ENCODE measurements at regions not wholly inside any gene's neighbourhood (a gene's known extent, or its start where the extent isn't known, plus 50 kb on each side); places are given as distances from the start of the nearest gene placed in this dataset.

GRCh38 chr2:129080715-129081476 lies 762.2 kb upstream of the HS6ST1 start:
- no peak overlapping the region for H3K9ac ChIP-seq (ENCODE audit: low read depth, low read length)

GRCh38 chr2:129085386-129085785 lies 766.7 kb upstream of the HS6ST1 start:
- H3K9me3 ChIP-seq (ENCODE audit: insufficient read depth, low read depth, low read length): no peaks in the 10 kb centered on the region
- H3K27me3 ChIP-seq (ENCODE audit: insufficient read depth, low read length): no peaks in the 10 kb centered on the region
- H3K9ac ChIP-seq (ENCODE audit: low read depth, low read length): no peak overlapping the region
- WGBS: 97% methylated on average over 3 of the region's 3 CpGs
- H3K27ac ChIP-seq (ENCODE audit: low read depth, low read length): no peak overlapping the region
- no peaks in the 10 kb centered on the region for H3K36me3 ChIP-seq (ENCODE audit: insufficient read depth, low read length)
- H3K4me1 ChIP-seq (ENCODE audit: insufficient read depth, low read length): peaks cover 8% of the 10 kb centered on the region
- H3K4me3 ChIP-seq (ENCODE audit: low read length): no peak overlapping the region

More at GRCh38 chr2:129080715-129081476, 762.2 kb upstream of the HS6ST1 start:
- Histone ChIP-seq H3K36me3 (ENCODE audit: insufficient read depth, low read length) (no peaks in the 10 kb centered on the region), H3K27ac (ENCODE audit: low read depth, low read length) (no peak overlapping the region), H3K4me1 (ENCODE audit: insufficient read depth, low read length) (peaks cover 14% of the 10 kb centered on the region), H3K27me3 (ENCODE audit: insufficient read depth, low read length) (no peaks in the 10 kb centered on the region), H3K9me3 (ENCODE audit: insufficient read depth, low read depth, low read length) (no peaks in the 10 kb centered on the region), H3K4me3 (ENCODE audit: low read length) (no peak overlapping the region)
- 52% methylated on average over 5 of the region's 7 CpGs for WGBS

- H3K27ac ChIP-seq (ENCODE audit: low read depth, low read length): no peak overlapping the region
- no peak overlapping the region for H3K4me3 ChIP-seq (ENCODE audit: low read length)
- WGBS: 96% methylated on average over 2 of the region's 2 CpGs
- no peaks in the 10 kb centered on the region for H3K9me3 ChIP-seq (ENCODE audit: insufficient read depth, low read depth, low read length)
- H3K4me1 ChIP-seq (ENCODE audit: insufficient read depth, low read length): no peaks in the 10 kb centered on the region
- no peaks in the 10 kb centered on the region for H3K27me3 ChIP-seq (ENCODE audit: insufficient read depth, low read length)
- H3K9ac ChIP-seq (ENCODE audit: low read depth, low read length): no peak overlapping the region
- no peaks in the 10 kb centered on the region for H3K36me3 ChIP-seq (ENCODE audit: insufficient read depth, low read length)
These were observed 768.6 kb upstream of the HS6ST1 start for GRCh38 chr2:129087133-129087813.

- WGBS: 100% methylated on average over 2 of the region's 3 CpGs
- Histone ChIP-seq H3K9me3 (ENCODE audit: insufficient read depth, low read depth, low read length) (no peaks in the 10 kb centered on the region), H3K9ac (ENCODE audit: low read depth, low read length) (no peak overlapping the region), H3K4me3 (ENCODE audit: low read length) (no peak overlapping the region), H3K4me1 (ENCODE audit: insufficient read depth, low read length) (no peaks in the 10 kb centered on the region), H3K27me3 (ENCODE audit: insufficient read depth, low read length) (no peaks in the 10 kb centered on the region), H3K27ac (ENCODE audit: low read depth, low read length) (no peak overlapping the region), H3K36me3 (ENCODE audit: insufficient read depth, low read length) (no peaks in the 10 kb centered on the region)
These were observed 773.0 kb upstream of the HS6ST1 start for GRCh38 chr2:129091620-129092019.

GRCh38 chr2:129092956-129093355 lies 774.3 kb upstream of the HS6ST1 start:
- no peak overlapping the region for H3K27ac ChIP-seq (ENCODE audit: low read depth, low read length)
- 92% methylated on average over 5 of the region's 5 CpGs for WGBS

GRCh38 chr2:129101186-129101585 lies 782.5 kb upstream of the HS6ST1 start:
- Histone ChIP-seq H3K9ac (ENCODE audit: low read depth, low read length) (no peak overlapping the region), H3K27me3 (ENCODE audit: insufficient read depth, low read length) (peaks cover 8% of the 10 kb centered on the region; the same call in 1 of the 2 replicates), H3K27ac (ENCODE audit: low read depth, low read length) (no peak overlapping the region), H3K4me1 (ENCODE audit: insufficient read depth, low read length) (no peaks in the 10 kb centered on the region), H3K9me3 (ENCODE audit: insufficient read depth, low read depth, low read length) (no peaks in the 10 kb centered on the region), H3K4me3 (ENCODE audit: low read length) (no peak overlapping the region), H3K36me3 (ENCODE audit: insufficient read depth, low read length) (no peaks in the 10 kb centered on the region)
- 88% methylated on average over 2 of the region's 2 CpGs for WGBS

More at GRCh38 chr2:129092956-129093355, 774.3 kb upstream of the HS6ST1 start:
- no peak overlapping the region for H3K9ac ChIP-seq (ENCODE audit: low read depth, low read length)
- H3K36me3 ChIP-seq (ENCODE audit: insufficient read depth, low read length): no peaks in the 10 kb centered on the region
- H3K9me3 ChIP-seq (ENCODE audit: insufficient read depth, low read depth, low read length): no peaks in the 10 kb centered on the region
- no peak overlapping the region for H3K4me3 ChIP-seq (ENCODE audit: low read length)
- H3K27me3 ChIP-seq (ENCODE audit: insufficient read depth, low read length): no peaks in the 10 kb centered on the region
- no peaks in the 10 kb centered on the region for H3K4me1 ChIP-seq (ENCODE audit: insufficient read depth, low read length)

- Histone ChIP-seq H3K27ac (ENCODE audit: low read depth, low read length) (no peak overlapping the region), H3K36me3 (ENCODE audit: insufficient read depth, low read length) (no peaks in the 10 kb centered on the region), H3K4me3 (ENCODE audit: low read length) (no peak overlapping the region), H3K9ac (ENCODE audit: low read depth, low read length) (no peak overlapping the region), H3K9me3 (ENCODE audit: insufficient read depth, low read depth, low read length) (no peaks in the 10 kb centered on the region), H3K4me1 (ENCODE audit: insufficient read depth, low read length) (no peaks in the 10 kb centered on the region), H3K27me3 (ENCODE audit: insufficient read depth, low read length) (peaks cover 8% of the 10 kb centered on the region; the same call in 1 of the 2 replicates)
- 79% methylated on average over 13 of the region's 13 CpGs for WGBS
These were observed 785.5 kb upstream of the HS6ST1 start for GRCh38 chr2:129103936-129104878.

GRCh38 chr2:129112181-129112580 lies 793.5 kb upstream of the HS6ST1 start:
- H3K4me1 ChIP-seq (ENCODE audit: insufficient read depth, low read length): no peaks in the 10 kb centered on the region
- H3K9me3 ChIP-seq (ENCODE audit: insufficient read depth, low read depth, low read length): no peaks in the 10 kb centered on the region
- no peaks in the 10 kb centered on the region for H3K36me3 ChIP-seq (ENCODE audit: insufficient read depth, low read length)
- no peaks in the 10 kb centered on the region for H3K27me3 ChIP-seq (ENCODE audit: insufficient read depth, low read length)
- no peak overlapping the region for H3K27ac ChIP-seq (ENCODE audit: low read depth, low read length)
- no peak overlapping the region for H3K9ac ChIP-seq (ENCODE audit: low read depth, low read length)
- no peak overlapping the region for H3K4me3 ChIP-seq (ENCODE audit: low read length)
- WGBS: 96% methylated on average over 6 of the region's 6 CpGs

GRCh38 chr2:129113776-129114175 lies 795.1 kb upstream of the HS6ST1 start:
- Histone ChIP-seq H3K27me3 (ENCODE audit: insufficient read depth, low read length) (no peaks in the 10 kb centered on the region), H3K9me3 (ENCODE audit: insufficient read depth, low read depth, low read length) (no peaks in the 10 kb centered on the region), H3K4me3 (ENCODE audit: low read length) (no peak overlapping the region), H3K4me1 (ENCODE audit: insufficient read depth, low read length) (no peaks in the 10 kb centered on the region), H3K9ac (ENCODE audit: low read depth, low read length) (no peak overlapping the region), H3K36me3 (ENCODE audit: insufficient read depth, low read length) (no peaks in the 10 kb centered on the region), H3K27ac (ENCODE audit: low read depth, low read length) (no peak overlapping the region)
- 100% methylated on average over 6 of the region's 6 CpGs for WGBS

- H3K4me1 ChIP-seq (ENCODE audit: insufficient read depth, low read length): no peaks in the 10 kb centered on the region
- no peaks in the 10 kb centered on the region for H3K9me3 ChIP-seq (ENCODE audit: insufficient read depth, low read depth, low read length)
- 97% methylated on average over 2 of the region's 2 CpGs for WGBS
- H3K27me3 ChIP-seq (ENCODE audit: insufficient read depth, low read length): no peaks in the 10 kb centered on the region
- H3K9ac ChIP-seq (ENCODE audit: low read depth, low read length): no peak overlapping the region
- no peaks in the 10 kb centered on the region for H3K36me3 ChIP-seq (ENCODE audit: insufficient read depth, low read length)
- H3K27ac ChIP-seq (ENCODE audit: low read depth, low read length): no peak overlapping the region
- no peak overlapping the region for H3K4me3 ChIP-seq (ENCODE audit: low read length)
These were observed 798.8 kb upstream of the HS6ST1 start for GRCh38 chr2:129117434-129117833.

GRCh38 chr2:129118296-129118695 lies 799.6 kb upstream of the HS6ST1 start:
- H3K4me1 ChIP-seq (ENCODE audit: insufficient read depth, low read length): no peaks in the 10 kb centered on the region

More at GRCh38 chr2:129118296-129118695, 799.6 kb upstream of the HS6ST1 start:
- Histone ChIP-seq H3K36me3 (ENCODE audit: insufficient read depth, low read length) (no peaks in the 10 kb centered on the region), H3K27me3 (ENCODE audit: insufficient read depth, low read length) (no peaks in the 10 kb centered on the region), H3K9me3 (ENCODE audit: insufficient read depth, low read depth, low read length) (no peaks in the 10 kb centered on the region), H3K9ac (ENCODE audit: low read depth, low read length) (no peak overlapping the region), H3K4me3 (ENCODE audit: low read length) (no peak overlapping the region), H3K27ac (ENCODE audit: low read depth, low read length) (no peak overlapping the region)
